Mucosa of descending colon (tissue), 3 donors: ENCODE measurements at regions not wholly inside any gene's neighbourhood (a gene's known extent, or its start where the extent isn't known, plus 50 kb on each side); places are given as distances from the start of the nearest gene placed in this dataset.

ENCODE experiments used
- ATAC-seq: fragments of 200-7000 bp; cut with Tn5 transposase; one replicate; pipeline ENCODE4 v1.9.1; 2020; ENCODE audit warnings: mild to moderate bottlenecking, moderate library complexity
- DNase-seq, 3 donors: peaks; one replicate each; pipeline ENCODE4 v3.0.0-alpha.2; 2020
- H3K36me3 ChIP-seq: fragments of 200-600 bp; one replicate; pipeline ENCODE4 v1.8.0; 2021; ENCODE audit warnings: low read depth, mild to moderate bottlenecking
- H3K4me1 ChIP-seq: fragments of 200-600 bp; one replicate; pipeline ENCODE4 v1.8.0; 2021; ENCODE audit warnings: low read depth, mild to moderate bottlenecking
- H3K4me3 ChIP-seq: fragments of 200-600 bp; one replicate; pipeline ENCODE4 v1.8.0; 2021; ENCODE audit warnings: mild to moderate bottlenecking
- H3K9me3 ChIP-seq: fragments of 200-600 bp; one replicate; pipeline ENCODE4 v1.8.0; 2021; ENCODE audit warnings: mild to moderate bottlenecking
- intact Hi-C, 2 donors: fragments of 100-400 bp; cut with DNase I in 1 of 2; cut with micrococcal nuclease in 1 of 2; formaldehyde crosslinking; loops; one replicate each; pipeline versions ENCODE4 v1.11.0 to v1.11.1; 2022; cut with DNase I, micrococcal nuclease
- TF ChIP-seq, protein P1 (sequence below): fragments of 200-600 bp; IDR thresholded peaks from one replicate; pipeline ENCODE4 v1.8.0; 2022; ENCODE audit warnings: antibody characterized with exemption, mild to moderate bottlenecking
- donor health status: DM: no; HTN: no; CAD: no; lungs with moderate emphysema.
- donor health status: DM: no; HTN: no; CAD: no.
- donor health status: DM: no; HTN: yes; CAD: no.

DNA sequence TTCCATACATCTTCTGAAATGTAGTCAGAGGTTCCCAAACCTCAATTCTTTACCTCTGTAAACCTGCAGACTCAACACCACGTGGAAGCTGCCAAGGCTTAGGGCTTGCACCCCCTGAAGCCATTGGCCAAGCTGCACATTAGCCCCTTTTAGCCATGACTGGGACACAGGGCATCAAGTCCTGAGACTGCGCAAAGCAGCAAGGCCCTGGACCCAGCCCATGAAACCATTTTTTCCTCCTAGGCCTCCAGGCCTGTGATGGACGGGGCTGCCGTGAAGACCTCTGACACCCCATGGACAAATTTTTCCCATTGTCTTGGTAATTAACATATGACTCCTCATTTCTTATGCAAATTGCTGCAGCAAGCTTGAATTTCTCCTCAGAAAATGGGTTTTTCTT is 727.8 kb downstream of the C6orf118 start:
- no peaks in the 10 kb centered on the region for H3K36me3 ChIP-seq
- H3K9me3 ChIP-seq, result peaks cover 73% of the 10 kb centered on the region
- ATAC-seq (no peak), DNase-seq (no peak)
- intact Hi-C loops, result no loop called here
- no peaks in the 10 kb centered on the region for H3K4me1 ChIP-seq
- H3K4me3 ChIP-seq, result no peak overlapping the region
- TF ChIP-seq, protein P1, sequence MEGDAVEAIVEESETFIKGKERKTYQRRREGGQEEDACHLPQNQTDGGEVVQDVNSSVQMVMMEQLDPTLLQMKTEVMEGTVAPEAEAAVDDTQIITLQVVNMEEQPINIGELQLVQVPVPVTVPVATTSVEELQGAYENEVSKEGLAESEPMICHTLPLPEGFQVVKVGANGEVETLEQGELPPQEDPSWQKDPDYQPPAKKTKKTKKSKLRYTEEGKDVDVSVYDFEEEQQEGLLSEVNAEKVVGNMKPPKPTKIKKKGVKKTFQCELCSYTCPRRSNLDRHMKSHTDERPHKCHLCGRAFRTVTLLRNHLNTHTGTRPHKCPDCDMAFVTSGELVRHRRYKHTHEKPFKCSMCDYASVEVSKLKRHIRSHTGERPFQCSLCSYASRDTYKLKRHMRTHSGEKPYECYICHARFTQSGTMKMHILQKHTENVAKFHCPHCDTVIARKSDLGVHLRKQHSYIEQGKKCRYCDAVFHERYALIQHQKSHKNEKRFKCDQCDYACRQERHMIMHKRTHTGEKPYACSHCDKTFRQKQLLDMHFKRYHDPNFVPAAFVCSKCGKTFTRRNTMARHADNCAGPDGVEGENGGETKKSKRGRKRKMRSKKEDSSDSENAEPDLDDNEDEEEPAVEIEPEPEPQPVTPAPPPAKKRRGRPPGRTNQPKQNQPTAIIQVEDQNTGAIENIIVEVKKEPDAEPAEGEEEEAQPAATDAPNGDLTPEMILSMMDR, result no peak

DNA sequence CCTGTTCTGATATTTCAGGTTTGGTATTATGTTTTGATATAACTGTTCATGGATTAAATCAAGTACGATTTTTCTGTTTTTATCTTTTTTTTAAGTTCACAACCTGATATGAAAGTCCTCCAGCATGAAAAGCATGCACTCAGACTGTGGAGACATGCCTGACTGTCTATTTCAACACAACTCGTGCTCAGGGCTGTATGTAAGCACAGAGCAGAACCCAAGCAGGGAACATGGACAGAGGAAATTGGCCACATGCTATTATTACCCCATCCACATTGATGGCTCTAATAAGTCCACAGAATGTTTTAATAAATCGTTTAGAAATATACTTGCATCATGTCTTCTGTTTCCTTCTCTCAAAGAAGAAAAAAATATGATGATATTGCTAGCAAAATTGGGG is 730.4 kb downstream of the C6orf118 start:
- no peak for DNase-seq
- H3K4me3 ChIP-seq, result no peak overlapping the region
- H3K4me1 ChIP-seq, result no peaks in the 10 kb centered on the region
- TF ChIP-seq, protein P1, result no peak
- ATAC-seq, result no peak
- H3K9me3 ChIP-seq, result peaks cover 66% of the 10 kb centered on the region
- intact Hi-C loops, result no loop called here
- no peaks in the 10 kb centered on the region for H3K36me3 ChIP-seq

DNA sequence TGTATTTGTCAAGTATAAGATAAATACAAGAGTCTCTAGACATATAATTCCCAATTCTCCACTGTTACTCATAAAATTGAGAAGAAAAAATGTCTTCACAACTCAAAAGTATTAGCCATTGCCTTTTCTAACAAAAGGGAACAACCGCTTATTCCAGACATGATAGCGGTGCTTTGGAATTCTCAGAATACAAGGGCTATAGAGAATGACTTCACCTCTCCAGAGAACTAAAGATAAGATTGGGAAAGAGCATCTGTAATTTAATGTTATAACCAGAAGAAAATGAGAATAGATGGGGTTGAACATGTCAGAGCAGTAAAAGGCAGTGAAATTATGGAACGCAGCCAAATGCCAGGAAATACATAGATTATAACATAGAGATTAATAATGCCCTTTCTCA is 730.8 kb downstream of the C6orf118 start:
- Histone ChIP-seq H3K9me3 (peaks cover 65% of the 10 kb centered on the region), H3K36me3 (no peaks in the 10 kb centered on the region), H3K4me3 (no peak overlapping the region), H3K4me1 (no peaks in the 10 kb centered on the region)
- DNase-seq (no peak), ATAC-seq (no peak)
- intact Hi-C loops, result no loop called here
- TF ChIP-seq, protein P1, result no peak

DNA sequence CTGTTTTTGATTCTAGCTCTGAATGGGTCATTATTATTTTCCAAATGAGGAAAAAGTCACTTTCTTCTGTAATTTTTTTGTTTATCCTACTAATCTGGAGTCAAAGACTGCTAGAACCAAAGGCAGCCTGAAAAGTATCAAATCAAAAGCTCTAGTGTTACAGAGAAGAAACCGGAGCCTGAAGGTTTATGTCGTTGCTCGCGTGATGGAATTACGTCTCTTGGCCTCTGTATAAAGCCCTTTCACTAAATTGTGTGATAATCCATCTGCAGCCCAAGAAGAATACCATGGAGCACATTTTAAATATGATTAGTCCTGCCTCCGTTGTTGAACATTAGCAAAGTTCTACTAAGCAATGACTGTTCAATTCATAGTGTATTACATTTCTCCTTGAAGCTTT is 738.6 kb downstream of the C6orf118 start:
- no peak for DNase-seq
- intact Hi-C loops, result loop anchor here in 1 of 2 donors (2.0 kb wide), 1 partner anchor 32 kb away; no protein-coding TSS in a partner anchor

DNA sequence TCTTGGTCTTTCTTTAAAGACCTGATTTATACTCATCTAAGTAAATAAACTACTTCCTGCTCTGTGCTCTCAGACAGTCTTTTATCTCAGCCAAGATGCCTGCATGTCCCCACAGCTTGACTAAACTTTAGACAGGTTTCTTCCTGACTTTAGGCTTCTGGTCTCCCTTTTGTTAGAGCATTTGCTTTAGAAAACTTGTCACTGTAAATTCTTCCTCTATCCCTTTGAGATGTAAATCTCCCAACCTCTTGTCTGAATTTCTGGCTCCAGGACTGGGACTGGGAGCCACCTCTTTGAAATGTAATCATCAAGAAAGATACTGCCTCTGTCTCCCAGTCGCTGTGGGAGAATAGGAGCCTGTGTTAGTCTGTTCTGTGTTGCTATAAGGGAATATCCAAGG is 739.9 kb downstream of the C6orf118 start:
- Histone ChIP-seq H3K4me1 (no peaks in the 10 kb centered on the region), H3K36me3 (no peaks in the 10 kb centered on the region), H3K9me3 (peaks cover 34% of the 10 kb centered on the region), H3K4me3 (no peak overlapping the region)
- TF ChIP-seq, protein P1, result no peak
- intact Hi-C loops, result no loop called here
- ATAC-seq, result no peak
- no peak for DNase-seq

More for the DNA sequence above, 738.6 kb downstream of the C6orf118 start:
- peaks cover 36% of the 10 kb centered on the region for H3K9me3 ChIP-seq
- no peaks in the 10 kb centered on the region for H3K36me3 ChIP-seq
- no peak overlapping the region for H3K4me3 ChIP-seq
- no peaks in the 10 kb centered on the region for H3K4me1 ChIP-seq
- no peak for ATAC-seq
- TF ChIP-seq, protein P1, result no peak

DNA sequence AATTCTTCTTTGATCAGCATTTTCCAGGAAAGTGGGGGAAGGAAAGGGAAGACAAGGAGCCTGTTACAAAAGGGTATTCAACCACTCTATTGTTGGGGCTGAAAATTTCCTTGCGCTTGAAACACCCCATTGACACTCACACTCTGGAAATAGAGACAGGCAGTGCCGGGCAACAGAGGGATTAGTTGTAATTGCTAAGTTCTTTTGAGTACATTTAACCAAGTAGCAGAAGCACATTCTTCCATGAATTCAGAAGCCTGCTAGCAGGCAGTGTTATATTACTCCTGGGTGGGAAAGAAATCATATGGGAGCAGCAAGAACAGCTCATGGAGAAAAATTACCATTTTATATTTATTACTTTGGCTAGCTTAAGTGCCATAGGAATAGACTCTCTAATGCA is 745.5 kb downstream of the C6orf118 start:
- Histone ChIP-seq H3K9me3 (peaks cover 49% of the 10 kb centered on the region), H3K36me3 (no peaks in the 10 kb centered on the region), H3K4me3 (no peak overlapping the region), H3K4me1 (no peaks in the 10 kb centered on the region)
- no peak for ATAC-seq
- TF ChIP-seq, protein P1, result no peak
- DNase-seq, result no peak
- intact Hi-C loops, result no loop called here
